ENCODE measurements at regions not wholly inside any gene's neighbourhood (a gene's known extent, or its start where the extent isn't known, plus 50 kb on each side); places are given as distances from the start of the nearest gene placed in this dataset.
"Not testable (repeated sequence)": the region's sequence is repeated elsewhere in the genome, so short reads cannot be mapped to it uniquely, and the experiment has no call there.

GRCh38 chr1:60265560-60266535 is 192.3 kb upstream of the C1orf87 start:
- CTCF ChIA-PET, result no interaction called here
- POLR2A ChIA-PET, result no interaction called here

GRCh38 chr1:60262701-60263100 is 189.1 kb upstream of the C1orf87 start:
- ChIA-PET CTCF (no interaction called here), POLR2A (no interaction called here)

- POLR2A ChIA-PET, result no interaction called here
These were observed 184.0 kb upstream of the C1orf87 start for GRCh38 chr1:60257531-60257930.

GRCh38 chr1:60255565-60255964 is 182.0 kb upstream of the C1orf87 start:
- ChIA-PET CTCF (no interaction called here), POLR2A (no interaction called here)

More at GRCh38 chr1:60257531-60257930, 184.0 kb upstream of the C1orf87 start:
- CTCF ChIA-PET, result no interaction called here

GRCh38 chr1:60251426-60251825 is 177.9 kb upstream of the C1orf87 start:
- CTCF ChIA-PET, result no interaction called here
- POLR2A ChIA-PET, result no interaction called here

- CTCF ChIA-PET, POLR2A ChIA-PET: not testable (repeated sequence)
These were observed 173.9 kb upstream of the C1orf87 start for GRCh38 chr1:60247467-60247866.

GRCh38 chr1:60245324-60245723 is 171.8 kb upstream of the C1orf87 start:
- POLR2A ChIA-PET, result no interaction called here
- CTCF ChIA-PET, result no interaction called here

GRCh38 chr1:60244906-60245305 is 171.3 kb upstream of the C1orf87 start:
- ChIA-PET POLR2A (no interaction called here), CTCF (no interaction called here)

- ChIA-PET CTCF (no interaction called here), POLR2A (no interaction called here)
These were observed 161.7 kb upstream of the C1orf87 start for GRCh38 chr1:60235275-60235674.

GRCh38 chr1:60234776-60235175 is 161.2 kb upstream of the C1orf87 start:
- CTCF ChIA-PET, result no interaction called here
- POLR2A ChIA-PET, result no interaction called here

GRCh38 chr1:60229821-60230220 is 156.3 kb upstream of the C1orf87 start:
- POLR2A ChIA-PET, result no interaction called here

GRCh38 chr1:60228041-60228491 is 154.5 kb upstream of the C1orf87 start:
- ChIA-PET POLR2A (no interaction called here), CTCF (no interaction called here)

More at GRCh38 chr1:60229821-60230220, 156.3 kb upstream of the C1orf87 start:
- CTCF ChIA-PET, result no interaction called here

- CTCF ChIA-PET, result no interaction called here
- POLR2A ChIA-PET, result no interaction called here
These were observed 154.0 kb upstream of the C1orf87 start for GRCh38 chr1:60227601-60228000.

- ChIA-PET CTCF (no interaction called here), POLR2A (no interaction called here)
These were observed 151.9 kb upstream of the C1orf87 start for GRCh38 chr1:60225486-60225885.

- POLR2A ChIA-PET, result no interaction called here
- CTCF ChIA-PET, result no interaction called here
These were observed 151.0 kb upstream of the C1orf87 start for GRCh38 chr1:60224523-60224922.

- POLR2A ChIA-PET, result no interaction called here
- CTCF ChIA-PET, result no interaction called here
These were observed 149.6 kb upstream of the C1orf87 start for GRCh38 chr1:60223158-60223557.

- ChIA-PET POLR2A (no interaction called here), CTCF (no interaction called here)
These were observed 149.0 kb upstream of the C1orf87 start for GRCh38 chr1:60222360-60223115.

GRCh38 chr1:60213253-60213652 is 139.7 kb upstream of the C1orf87 start:
- ChIA-PET POLR2A (no interaction called here), CTCF (no interaction called here)

- ChIA-PET CTCF (no interaction called here), POLR2A (no interaction called here)
These were observed 122.5 kb upstream of the C1orf87 start for GRCh38 chr1:60196026-60196425.

- ChIA-PET CTCF (no interaction called here), POLR2A (no interaction called here)
These were observed 112.1 kb upstream of the C1orf87 start for GRCh38 chr1:60185684-60186083.

- CTCF ChIA-PET, result no interaction called here
These were observed 111.0 kb upstream of the C1orf87 start for GRCh38 chr1:60184521-60184920.

More at GRCh38 chr1:60184521-60184920, 111.0 kb upstream of the C1orf87 start:
- POLR2A ChIA-PET, result no interaction called here
